ENCODE measurements at regions not wholly inside any gene's neighbourhood (a gene's known extent, or its start where the extent isn't known, plus 50 kb on each side); places are given as distances from the start of the nearest gene placed in this dataset.

- intact Hi-C loops (cut with DNase I), result no loop called here
Observed at GRCh38 chr16:79769928-79770243, 169.3 kb upstream of the MAF start.

DNA sequence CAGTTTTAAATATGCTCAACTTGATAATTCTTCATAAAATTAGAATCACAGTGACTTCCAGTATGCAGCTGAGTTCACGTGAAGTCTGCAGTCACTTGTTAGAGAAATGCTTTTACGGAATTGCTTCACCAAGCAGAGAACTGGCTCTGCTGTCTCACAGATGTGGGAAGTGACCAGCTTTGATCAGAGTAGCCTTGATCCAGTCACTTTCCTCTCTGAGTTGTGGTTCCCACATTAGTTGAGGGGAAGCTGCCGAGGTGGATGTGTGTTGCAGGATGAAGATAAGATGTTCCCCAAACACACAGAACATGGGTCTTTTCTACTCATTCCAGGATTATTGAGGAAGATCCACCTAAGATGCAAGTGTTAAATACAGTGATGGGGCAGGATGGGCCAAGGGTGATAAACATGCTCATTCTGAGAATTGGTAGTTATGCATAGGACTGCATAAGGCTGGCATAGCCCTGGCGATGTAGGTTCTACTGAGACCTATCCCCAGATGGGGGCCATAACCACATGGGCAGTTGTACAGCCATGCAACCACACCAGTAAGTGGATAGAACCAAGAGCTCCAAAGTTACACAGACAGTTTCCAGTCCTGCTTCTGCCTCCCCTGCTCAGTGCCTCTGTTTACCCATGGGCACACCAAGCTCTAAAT, 168.9 kb upstream of the MAF start:
- no peak for DNase-seq (ENCODE audit: low spot score)

More at GRCh38 chr16:79769928-79770243, 169.3 kb upstream of the MAF start:
- DNase-seq (ENCODE audit: low spot score), result no peak

GRCh38 chr16:79768276-79768970, 167.9 kb upstream of the MAF start:
- no peak for DNase-seq (ENCODE audit: low spot score)
- intact Hi-C loops (cut with DNase I), result no loop called here

More for the DNA sequence above, 168.9 kb upstream of the MAF start:
- intact Hi-C loops (cut with DNase I), result no loop called here

- intact Hi-C loops (cut with DNase I), result no loop called here
- DNase-seq (ENCODE audit: low spot score), result no peak
Observed at GRCh38 chr16:79767421-79768275, 167.1 kb upstream of the MAF start.

DNA sequence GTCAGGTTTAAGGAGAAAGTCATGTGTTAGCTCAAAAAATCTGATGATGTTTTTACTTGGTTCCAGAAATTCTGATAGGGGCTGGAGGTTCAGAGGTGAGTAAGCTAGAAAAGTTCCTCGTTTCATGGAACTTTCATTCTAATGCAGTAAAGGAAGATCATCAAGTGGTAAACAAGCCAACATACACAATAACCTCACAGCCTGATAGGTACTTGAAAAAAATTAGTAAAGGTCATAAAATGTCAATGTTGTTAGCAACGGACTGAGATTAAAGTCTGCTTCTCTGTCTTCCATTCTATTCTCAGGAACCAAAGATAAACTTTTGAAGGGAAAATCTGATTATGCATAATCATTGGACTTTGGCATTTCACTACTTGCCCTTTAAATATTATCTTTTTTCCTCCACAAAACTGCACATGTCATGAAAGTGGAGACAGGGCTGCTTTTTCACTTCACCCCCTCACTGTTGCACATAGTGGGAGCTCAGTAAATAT, 165.4 kb upstream of the MAF start:
- intact Hi-C loops (cut with DNase I), result no loop called here
- DNase-seq (ENCODE audit: low spot score), result no peak

GRCh38 chr16:79765431-79765830, 164.9 kb upstream of the MAF start:
- no peak for DNase-seq (ENCODE audit: low spot score)
- intact Hi-C loops (cut with DNase I), result no loop called here

DNA sequence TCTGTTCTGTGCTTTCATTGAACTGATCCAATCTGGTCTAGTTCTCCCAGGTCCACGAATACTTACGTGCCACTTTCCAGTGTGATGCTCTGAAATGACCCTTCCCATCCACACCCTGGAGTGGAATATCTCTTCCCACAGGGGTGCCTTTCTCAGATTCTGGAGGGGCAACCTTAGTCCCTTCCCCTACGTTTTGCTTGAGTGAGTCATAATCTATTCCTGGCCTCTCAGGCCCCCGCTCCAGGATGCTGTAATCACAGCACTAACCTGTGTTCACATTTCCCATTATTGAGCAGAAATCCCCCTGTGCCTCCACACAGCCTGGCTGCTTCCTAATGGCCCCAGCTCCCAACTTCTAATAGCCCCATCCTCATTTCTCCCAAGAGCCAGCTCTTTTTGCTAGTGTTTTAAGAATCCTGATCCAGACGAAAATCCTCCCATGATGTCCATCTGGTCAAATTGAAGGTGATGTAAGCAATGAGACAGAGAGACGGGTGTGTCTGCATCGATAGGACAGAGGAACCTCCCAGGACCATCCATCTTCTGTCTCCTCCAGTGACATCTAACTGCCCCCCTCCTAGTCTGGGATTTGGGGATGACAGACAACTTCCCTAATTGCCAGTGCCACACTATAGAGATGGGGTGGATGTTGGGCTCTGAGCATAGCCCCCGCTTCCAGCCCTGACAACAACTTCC, 164.0 kb upstream of the MAF start:
- no peak for DNase-seq (ENCODE audit: low spot score)
- intact Hi-C loops (cut with DNase I), result no loop called here

DNA sequence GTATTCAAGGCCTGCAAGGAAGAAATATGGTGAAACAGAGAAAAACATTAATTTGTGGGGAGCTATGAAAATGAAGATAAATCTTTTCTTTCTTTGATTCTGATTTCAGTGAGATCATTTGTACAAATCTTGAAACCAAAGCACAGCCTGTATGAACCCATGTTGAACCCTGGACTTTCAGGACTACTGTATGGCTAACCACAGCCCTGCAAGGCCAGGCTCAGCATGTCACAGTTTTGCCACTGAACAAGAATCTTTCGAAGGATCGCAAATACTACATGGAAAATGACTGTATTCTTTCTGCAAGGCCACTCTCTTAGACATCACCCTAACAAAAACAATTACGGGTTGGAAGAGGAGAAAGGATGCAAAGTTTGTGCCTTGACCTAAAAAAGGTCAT, 161.7 kb upstream of the MAF start:
- intact Hi-C loops (cut with DNase I), result no loop called here
- no peak for DNase-seq (ENCODE audit: low spot score)

GRCh38 chr16:79758615-79759346, 158.2 kb upstream of the MAF start:
- DNase-seq (ENCODE audit: low spot score), result no peak
- intact Hi-C loops (cut with DNase I), result no loop called here

GRCh38 chr16:79757968-79758367, 157.4 kb upstream of the MAF start:
- no peak for DNase-seq (ENCODE audit: low spot score)
- intact Hi-C loops (cut with DNase I), result no loop called here

DNA sequence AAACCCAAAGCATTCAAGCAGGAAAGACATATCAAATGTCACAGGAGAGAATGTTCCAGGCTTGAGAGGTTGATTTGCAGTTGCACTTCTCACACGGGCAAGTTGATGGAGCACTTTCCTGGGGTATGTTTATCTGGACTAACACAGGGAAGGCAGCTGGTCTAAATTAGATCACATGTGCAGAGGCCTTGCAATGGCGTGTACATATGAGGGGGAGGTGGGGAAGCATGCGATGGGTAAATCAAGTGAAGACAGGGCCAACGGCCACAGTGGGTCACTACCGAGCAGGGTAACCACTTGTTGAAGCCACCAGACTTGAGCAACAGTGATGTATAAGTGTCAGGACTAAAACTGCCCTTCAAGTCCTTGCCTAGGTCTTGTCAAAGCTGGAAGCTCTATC, 156.6 kb upstream of the MAF start:
- DNase-seq (ENCODE audit: low spot score), result no peak
- intact Hi-C loops (cut with DNase I), result no loop called here

- intact Hi-C loops (cut with DNase I), result no loop called here
- DNase-seq (ENCODE audit: low spot score), result no peak
Observed at GRCh38 chr16:79756571-79756970, 156.0 kb upstream of the MAF start.

DNA sequence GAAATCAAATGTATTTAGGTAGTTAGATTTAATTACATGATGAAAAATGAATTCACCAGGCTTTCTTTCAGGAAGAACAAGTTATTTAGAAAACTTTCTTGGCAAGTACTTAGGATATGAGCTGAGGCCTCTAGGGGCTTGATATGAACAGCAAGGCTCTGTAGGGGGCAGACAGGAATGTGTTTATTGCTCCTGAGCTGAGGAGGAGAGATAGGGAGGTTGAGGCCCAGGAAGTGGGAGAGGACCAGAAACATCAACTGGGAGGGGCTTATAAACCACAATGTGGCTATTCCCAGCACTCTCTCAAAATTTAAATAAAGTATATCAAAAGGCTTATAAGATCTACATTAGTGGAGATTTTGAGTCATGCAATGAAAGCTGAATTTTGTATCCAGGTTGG, 154.0 kb upstream of the MAF start:
- intact Hi-C loops (cut with DNase I), result no loop called here
- DNase-seq (ENCODE audit: low spot score), result no peak

DNA sequence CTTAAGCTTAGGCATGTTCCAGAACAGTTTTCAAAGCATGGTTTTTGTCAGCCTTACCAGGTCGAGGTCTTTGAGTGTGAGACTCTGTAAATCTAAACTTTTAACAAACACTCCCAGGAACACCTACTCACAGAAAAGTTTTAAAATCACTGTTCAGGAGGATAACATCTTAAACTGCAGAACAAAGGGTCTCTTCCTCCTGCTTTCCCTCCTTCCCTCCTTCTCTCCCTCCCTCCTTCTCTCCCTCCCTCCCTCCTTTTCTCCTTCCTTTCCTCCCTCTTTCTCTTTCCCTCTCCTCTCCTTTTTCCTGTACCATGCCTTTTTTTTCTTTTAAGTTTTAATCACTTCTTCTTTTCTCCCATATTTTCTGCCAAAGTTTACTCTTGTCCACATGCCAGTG, 153.5 kb upstream of the MAF start:
- intact Hi-C loops (cut with DNase I), result no loop called here
- no peak for DNase-seq (ENCODE audit: low spot score)

- intact Hi-C loops (cut with DNase I), result no loop called here
- no peak for DNase-seq (ENCODE audit: low spot score)
Observed at GRCh38 chr16:79753286-79753685, 152.7 kb upstream of the MAF start.

GRCh38 chr16:79752396-79752795, 151.9 kb upstream of the MAF start:
- DNase-seq (ENCODE audit: low spot score), result no peak
- intact Hi-C loops (cut with DNase I), result no loop called here

GRCh38 chr16:79751471-79752184, 151.1 kb upstream of the MAF start:
- no peak for DNase-seq (ENCODE audit: low spot score)

DNA sequence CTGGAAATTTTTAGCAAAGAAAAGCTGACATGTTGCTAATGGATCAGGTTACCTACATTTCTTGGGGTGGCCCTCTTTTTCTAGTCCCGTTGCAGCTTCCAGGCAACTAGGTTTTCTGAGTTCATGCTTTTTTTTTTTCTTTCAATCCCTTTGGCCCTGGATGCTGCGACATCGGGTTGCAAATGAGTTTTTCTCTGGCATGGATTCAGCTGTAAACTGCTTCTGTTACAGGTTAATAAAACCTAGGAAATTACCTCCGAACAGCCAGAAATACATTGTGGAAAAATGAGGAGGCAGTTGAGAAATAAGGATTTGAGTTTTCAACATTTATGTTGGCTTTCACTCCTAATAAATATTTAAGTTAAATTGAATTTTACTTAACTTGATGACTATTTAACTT, 149.8 kb upstream of the MAF start:
- intact Hi-C loops (cut with DNase I), result no loop called here
- DNase-seq (ENCODE audit: low spot score), result no peak

More at GRCh38 chr16:79751471-79752184, 151.1 kb upstream of the MAF start:
- intact Hi-C loops (cut with DNase I), result no loop called here

- intact Hi-C loops (cut with DNase I), result no loop called here
- DNase-seq (ENCODE audit: low spot score), result no peak
Observed at GRCh38 chr16:79748629-79749028, 148.1 kb upstream of the MAF start.

All from cardiac septum (tissue), 1 donor.